ENCODE measurements at regions not wholly inside any gene's neighbourhood (a gene's known extent, or its start where the extent isn't known, plus 50 kb on each side); places are given as distances from the start of the nearest gene placed in this dataset.
A peak's percentile ranks its signal among the peaks of the same experiment; 100 is the strongest.

GRCh38 chr2:125386074-125386473, 1269.9 kb upstream of the GYPC start:
- H3K9ac ChIP-seq (ENCODE audit: low read length), result no peak overlapping the region
- no peaks in the 10 kb centered on the region for H3K4me1 ChIP-seq (ENCODE audit: low read length)
- no peak overlapping the region for H3K4me2 ChIP-seq (ENCODE audit: low read length)
- no peak overlapping the region for H3K4me3 ChIP-seq (ENCODE audit: low read length)
- H4K20me1 ChIP-seq (ENCODE audit: insufficient read depth, low read length), result no peaks in the 10 kb centered on the region
- H2AFZ ChIP-seq (ENCODE audit: low read depth, low read length), result no peak overlapping the region
- H3K36me3 ChIP-seq (replicated peaks; ENCODE audit: low read depth, low read length), result no peaks in the 10 kb centered on the region
- no peaks in the 10 kb centered on the region for H3K27me3 ChIP-seq (ENCODE audit: low read depth, low read length)
- no peaks in the 10 kb centered on the region for H3K9me3 ChIP-seq (ENCODE audit: insufficient read depth, low read length)
- no peak overlapping the region for H3K27ac ChIP-seq (ENCODE audit: low read length)
- TF ChIP-seq, protein P1, sequence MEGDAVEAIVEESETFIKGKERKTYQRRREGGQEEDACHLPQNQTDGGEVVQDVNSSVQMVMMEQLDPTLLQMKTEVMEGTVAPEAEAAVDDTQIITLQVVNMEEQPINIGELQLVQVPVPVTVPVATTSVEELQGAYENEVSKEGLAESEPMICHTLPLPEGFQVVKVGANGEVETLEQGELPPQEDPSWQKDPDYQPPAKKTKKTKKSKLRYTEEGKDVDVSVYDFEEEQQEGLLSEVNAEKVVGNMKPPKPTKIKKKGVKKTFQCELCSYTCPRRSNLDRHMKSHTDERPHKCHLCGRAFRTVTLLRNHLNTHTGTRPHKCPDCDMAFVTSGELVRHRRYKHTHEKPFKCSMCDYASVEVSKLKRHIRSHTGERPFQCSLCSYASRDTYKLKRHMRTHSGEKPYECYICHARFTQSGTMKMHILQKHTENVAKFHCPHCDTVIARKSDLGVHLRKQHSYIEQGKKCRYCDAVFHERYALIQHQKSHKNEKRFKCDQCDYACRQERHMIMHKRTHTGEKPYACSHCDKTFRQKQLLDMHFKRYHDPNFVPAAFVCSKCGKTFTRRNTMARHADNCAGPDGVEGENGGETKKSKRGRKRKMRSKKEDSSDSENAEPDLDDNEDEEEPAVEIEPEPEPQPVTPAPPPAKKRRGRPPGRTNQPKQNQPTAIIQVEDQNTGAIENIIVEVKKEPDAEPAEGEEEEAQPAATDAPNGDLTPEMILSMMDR (IDR thresholded peaks at IDR 0.05; ENCODE audit: low read depth, low read length), result 0 out of 2 replicates have a peak, but pooled peaks have one; percentile 8
- no peak for TF ChIP-seq EZH2phosphoT487 (IDR thresholded peaks at IDR 0.05; ENCODE audit: low read depth)
- H3K79me2 ChIP-seq (ENCODE audit: low read length), result no peaks in the 10 kb centered on the region

DNA sequence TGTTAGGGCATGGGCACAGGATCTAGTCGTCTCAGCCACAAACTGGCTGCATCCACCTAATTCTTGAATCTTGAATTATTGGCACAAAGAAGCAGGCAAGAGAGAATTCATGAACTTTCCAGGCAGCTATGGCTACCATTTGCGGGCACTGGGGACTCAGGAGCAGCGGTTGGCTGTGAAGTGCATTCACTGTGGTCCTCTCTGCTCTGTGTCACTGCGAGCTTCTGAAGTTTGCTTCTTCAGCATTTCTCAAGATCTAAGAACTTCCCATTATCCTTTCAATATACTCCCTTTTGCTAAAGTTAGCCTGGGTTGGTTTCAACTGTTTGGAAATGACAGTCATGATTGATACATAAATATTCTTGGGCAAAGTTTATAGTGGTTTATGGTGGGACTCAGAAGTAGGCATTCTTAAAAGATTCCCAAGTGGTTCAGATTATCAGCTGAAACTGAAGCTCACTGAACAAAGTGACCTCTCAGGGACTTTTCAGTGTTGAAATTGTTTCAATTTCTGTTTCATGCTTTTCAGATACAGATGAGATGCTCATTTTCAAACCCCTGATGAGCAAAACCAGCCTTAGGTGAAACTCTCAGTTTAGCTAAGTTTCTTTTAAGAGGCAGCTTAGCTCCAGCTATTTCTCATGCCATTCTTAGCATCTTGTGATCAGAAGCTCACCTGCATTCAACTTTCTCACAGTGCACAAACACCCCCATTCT, 1258.3 kb upstream of the GYPC start:
- H3K9me3 ChIP-seq (ENCODE audit: insufficient read depth, low read length), result no peaks in the 10 kb centered on the region
- H3K27ac ChIP-seq (ENCODE audit: low read length), result peak overlapping the region; percentile 79
- H3K4me3 ChIP-seq (ENCODE audit: low read length), result peak overlapping the region; percentile 49
- no peaks in the 10 kb centered on the region for H3K79me2 ChIP-seq (ENCODE audit: low read length)
- H3K4me2 ChIP-seq (ENCODE audit: low read length), result peak overlapping the region; percentile 70
- peak overlapping the region; percentile 81; the same call in 1 of the 2 replicates for H2AFZ ChIP-seq (ENCODE audit: low read depth, low read length)
- H3K4me1 ChIP-seq (ENCODE audit: low read length), result peaks cover 61% of the 10 kb centered on the region
- no peaks in the 10 kb centered on the region for H3K36me3 ChIP-seq (replicated peaks; ENCODE audit: low read depth, low read length)
- TF ChIP-seq, protein P1 (IDR thresholded peaks at IDR 0.05; ENCODE audit: low read depth, low read length), result no peak
- no peak for TF ChIP-seq EZH2phosphoT487 (IDR thresholded peaks at IDR 0.05; ENCODE audit: low read depth)
- H3K9ac ChIP-seq (ENCODE audit: low read length), result peak overlapping the region; percentile 25; the same call in 1 of the 2 replicates
- no peaks in the 10 kb centered on the region for H4K20me1 ChIP-seq (ENCODE audit: insufficient read depth, low read length)
- no peaks in the 10 kb centered on the region for H3K27me3 ChIP-seq (ENCODE audit: low read depth, low read length)

GRCh38 chr2:125398738-125399524, 1257.0 kb upstream of the GYPC start:
- Histone ChIP-seq H3K9me3 (ENCODE audit: insufficient read depth, low read length) (no peaks in the 10 kb centered on the region), H3K36me3 (replicated peaks; ENCODE audit: low read depth, low read length) (no peaks in the 10 kb centered on the region), H3K9ac (ENCODE audit: low read length) (no peak overlapping the region), H3K4me1 (ENCODE audit: low read length) (peaks cover 61% of the 10 kb centered on the region), H3K27me3 (ENCODE audit: low read depth, low read length) (no peaks in the 10 kb centered on the region), H3K27ac (ENCODE audit: low read length) (peak overlapping the region; percentile 79), H2AFZ (ENCODE audit: low read depth, low read length) (no peak overlapping the region), H4K20me1 (ENCODE audit: insufficient read depth, low read length) (no peaks in the 10 kb centered on the region), H3K4me2 (ENCODE audit: low read length) (peak overlapping the region; percentile 70), H3K4me3 (ENCODE audit: low read length) (peak overlapping the region; percentile 49), H3K79me2 (ENCODE audit: low read length) (no peaks in the 10 kb centered on the region)
- TF ChIP-seq EZH2phosphoT487 (IDR thresholded peaks at IDR 0.05; ENCODE audit: low read depth), result no peak
- TF ChIP-seq, protein P1 (IDR thresholded peaks at IDR 0.05; ENCODE audit: low read depth, low read length), result no peak

DNA sequence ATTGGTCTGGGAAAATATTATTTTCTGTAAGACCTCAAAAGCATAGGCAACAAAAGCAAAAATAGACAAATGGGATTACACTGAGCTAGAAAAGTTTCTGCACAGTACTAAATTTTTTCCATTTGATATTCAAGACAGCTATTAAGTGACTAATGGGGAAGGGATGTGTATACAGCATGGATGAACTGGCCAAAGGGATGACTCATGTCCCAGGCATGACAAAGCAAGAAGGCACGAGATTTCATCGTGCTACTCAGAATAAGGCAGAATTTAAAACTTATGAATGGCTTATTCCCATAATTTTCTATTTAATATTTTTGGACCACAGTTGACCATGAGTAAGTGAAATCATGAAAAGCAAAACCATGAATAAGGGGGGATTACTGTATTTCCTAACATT, 1250.1 kb upstream of the GYPC start:
- TF ChIP-seq EZH2phosphoT487 (IDR thresholded peaks at IDR 0.05; ENCODE audit: low read depth), result no peak
- TF ChIP-seq, protein P1 (IDR thresholded peaks at IDR 0.05; ENCODE audit: low read depth, low read length), result no peak
- Histone ChIP-seq H3K9me3 (ENCODE audit: insufficient read depth, low read length) (no peaks in the 10 kb centered on the region), H3K36me3 (replicated peaks; ENCODE audit: low read depth, low read length) (no peaks in the 10 kb centered on the region), H2AFZ (ENCODE audit: low read depth, low read length) (no peak overlapping the region), H4K20me1 (ENCODE audit: insufficient read depth, low read length) (no peaks in the 10 kb centered on the region), H3K79me2 (ENCODE audit: low read length) (no peaks in the 10 kb centered on the region), H3K4me2 (ENCODE audit: low read length) (no peak overlapping the region), H3K27ac (ENCODE audit: low read length) (no peak overlapping the region), H3K4me1 (ENCODE audit: low read length) (peaks cover 5% of the 10 kb centered on the region), H3K9ac (ENCODE audit: low read length) (no peak overlapping the region), H3K27me3 (ENCODE audit: low read depth, low read length) (no peaks in the 10 kb centered on the region), H3K4me3 (ENCODE audit: low read length) (no peak overlapping the region)
